MM.1S (cell line): ENCODE measurements at regions not wholly inside any gene's neighbourhood (a gene's known extent, or its start where the extent isn't known, plus 50 kb on each side); places are given as distances from the start of the nearest gene placed in this dataset.

Experiments
- DNase-seq: peaks from one replicate; pipeline ENCODE4 v3.0.0-alpha.2; 2015
- H2AFZ ChIP-seq: fragments of 300-600 bp; sonication (generic); 2 replicates; pipeline ENCODE4 v1.6.0; 2016; ENCODE audit warnings: antibody characterized with exemption, low read length
- H3F3A ChIP-seq: fragments of 300-600 bp; sonication (generic); 2 replicates; pipeline ENCODE4 v1.6.1; 2016; ENCODE audit warnings: mild to moderate bottlenecking, antibody characterized with exemption, low read length, moderate library complexity, mixed read lengths; ENCODE audit not compliant: insufficient read depth
- H3K27ac ChIP-seq: fragments of 300-600 bp; sonication (generic); 2 replicates; pipeline ENCODE4 v1.5.1; 2016; ENCODE audit warnings: mild to moderate bottlenecking, low read length
- H3K27me3 ChIP-seq: fragments of 300-600 bp; sonication (generic); replicated peaks from 2 replicates; pipeline ENCODE4 v1.6.0; 2016; ENCODE audit warnings: low read length; ENCODE audit not compliant: insufficient read depth
- H3K36me3 ChIP-seq: fragments of 300-600 bp; sonication (generic); replicated peaks from 2 replicates; pipeline ENCODE4 v1.6.1; 2016; ENCODE audit warnings: mild to moderate bottlenecking, low read length, mixed read lengths; ENCODE audit not compliant: insufficient read depth
- H3K4me1 ChIP-seq: fragments of 300-600 bp; sonication (generic); 2 replicates; pipeline ENCODE4 v1.6.1; 2016; ENCODE audit warnings: low read length, mixed read lengths
- H3K4me2 ChIP-seq: fragments of 300-600 bp; sonication (generic); 2 replicates; pipeline ENCODE4 v1.6.0; 2016; ENCODE audit warnings: low read depth, low read length
- H3K4me3 ChIP-seq: fragments of 300-600 bp; sonication (generic); 2 replicates; pipeline ENCODE4 v1.5.1; 2016; ENCODE audit warnings: low read length, mixed read lengths
- H3K79me2 ChIP-seq: fragments of 300-600 bp; sonication (generic); 2 replicates; pipeline ENCODE4 v1.6.1; 2016; ENCODE audit warnings: mixed run types, low read length, mixed read lengths
- H3K9ac ChIP-seq: fragments of 300-600 bp; sonication (generic); 2 replicates; pipeline ENCODE4 v1.6.1; 2016; ENCODE audit warnings: low read length, mixed read lengths
- H3K9me2 ChIP-seq: fragments of 300-600 bp; sonication (generic); replicated peaks from 2 replicates; pipeline ENCODE4 v1.6.1; 2016; ENCODE audit warnings: mild to moderate bottlenecking, low read length, mixed read lengths; ENCODE audit not compliant: insufficient read depth
- H3K9me3 ChIP-seq: fragments of 300-600 bp; sonication (generic); replicated peaks from 2 replicates; pipeline ENCODE4 v1.6.1; 2016; ENCODE audit warnings: mild to moderate bottlenecking, low read length, mixed read lengths; ENCODE audit not compliant: insufficient read depth
- H4K20me1 ChIP-seq: fragments of 300-600 bp; sonication (generic); 2 replicates; pipeline ENCODE4 v1.6.1; 2016; ENCODE audit warnings: mild to moderate bottlenecking, low read length, moderate library complexity, mixed read lengths; ENCODE audit not compliant: insufficient read depth
- EZH2 ChIP-seq: fragments of 300-600 bp; sonication (generic); optimal IDR thresholded peaks from 2 replicates; pipeline ENCODE3; 2017; ENCODE audit warnings: low read depth, mild to moderate bottlenecking, antibody characterized with exemption, low read length, mixed read lengths
- EZH2phosphoT487 ChIP-seq: fragments of 300-600 bp; sonication (generic); IDR thresholded peaks from 2 replicates; pipeline ENCODE4 v1.6.1; 2018; ENCODE audit warnings: antibody characterized with exemption, low read length
- TF ChIP-seq, protein P1 (sequence below): fragments of 300-600 bp; sonication (generic); IDR thresholded peaks from 2 replicates; pipeline ENCODE4 v1.5.1; 2016; ENCODE audit warnings: antibody characterized with exemption, low read length, mixed read lengths

DNA sequence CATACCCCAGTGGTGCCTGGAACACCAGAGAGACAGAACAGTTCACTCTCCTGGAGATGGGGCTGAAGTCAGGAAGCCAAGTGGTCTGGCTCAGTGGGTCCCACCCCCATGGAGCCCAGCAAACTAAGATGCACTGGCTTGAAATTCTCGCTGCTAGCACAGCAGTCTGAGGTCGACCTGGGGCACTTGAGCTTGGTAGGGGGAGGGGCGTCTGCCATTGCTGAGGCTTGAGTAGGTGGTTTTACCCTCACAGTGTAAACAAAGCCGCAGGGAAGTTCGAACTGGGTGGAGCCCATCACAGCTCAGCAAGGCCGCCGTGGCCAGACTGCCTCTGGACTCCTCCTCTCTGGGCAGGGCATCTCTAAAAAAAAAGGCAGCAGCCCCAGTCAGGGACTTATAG, 272.0 kb downstream of the KLF13 start:
- Histone ChIP-seq H3F3A (no peaks in the 10 kb centered on the region), H3K4me3 (no peak overlapping the region), H3K9me2 (no peaks in the 10 kb centered on the region), H3K9me3 (no peaks in the 10 kb centered on the region), H3K79me2 (no peaks in the 10 kb centered on the region), H3K4me2 (no peak overlapping the region), H3K9ac (no peak overlapping the region), H3K36me3 (no peaks in the 10 kb centered on the region), H3K4me1 (no peaks in the 10 kb centered on the region), H3K27me3 (no peaks in the 10 kb centered on the region), H4K20me1 (no peaks in the 10 kb centered on the region), H3K27ac (no peak overlapping the region), H2AFZ (no peak overlapping the region)
- TF ChIP-seq EZH2phosphoT487 (no peak), EZH2 (no peak)
- TF ChIP-seq, protein P1, sequence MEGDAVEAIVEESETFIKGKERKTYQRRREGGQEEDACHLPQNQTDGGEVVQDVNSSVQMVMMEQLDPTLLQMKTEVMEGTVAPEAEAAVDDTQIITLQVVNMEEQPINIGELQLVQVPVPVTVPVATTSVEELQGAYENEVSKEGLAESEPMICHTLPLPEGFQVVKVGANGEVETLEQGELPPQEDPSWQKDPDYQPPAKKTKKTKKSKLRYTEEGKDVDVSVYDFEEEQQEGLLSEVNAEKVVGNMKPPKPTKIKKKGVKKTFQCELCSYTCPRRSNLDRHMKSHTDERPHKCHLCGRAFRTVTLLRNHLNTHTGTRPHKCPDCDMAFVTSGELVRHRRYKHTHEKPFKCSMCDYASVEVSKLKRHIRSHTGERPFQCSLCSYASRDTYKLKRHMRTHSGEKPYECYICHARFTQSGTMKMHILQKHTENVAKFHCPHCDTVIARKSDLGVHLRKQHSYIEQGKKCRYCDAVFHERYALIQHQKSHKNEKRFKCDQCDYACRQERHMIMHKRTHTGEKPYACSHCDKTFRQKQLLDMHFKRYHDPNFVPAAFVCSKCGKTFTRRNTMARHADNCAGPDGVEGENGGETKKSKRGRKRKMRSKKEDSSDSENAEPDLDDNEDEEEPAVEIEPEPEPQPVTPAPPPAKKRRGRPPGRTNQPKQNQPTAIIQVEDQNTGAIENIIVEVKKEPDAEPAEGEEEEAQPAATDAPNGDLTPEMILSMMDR: no peak
- no peak for DNase-seq

DNA sequence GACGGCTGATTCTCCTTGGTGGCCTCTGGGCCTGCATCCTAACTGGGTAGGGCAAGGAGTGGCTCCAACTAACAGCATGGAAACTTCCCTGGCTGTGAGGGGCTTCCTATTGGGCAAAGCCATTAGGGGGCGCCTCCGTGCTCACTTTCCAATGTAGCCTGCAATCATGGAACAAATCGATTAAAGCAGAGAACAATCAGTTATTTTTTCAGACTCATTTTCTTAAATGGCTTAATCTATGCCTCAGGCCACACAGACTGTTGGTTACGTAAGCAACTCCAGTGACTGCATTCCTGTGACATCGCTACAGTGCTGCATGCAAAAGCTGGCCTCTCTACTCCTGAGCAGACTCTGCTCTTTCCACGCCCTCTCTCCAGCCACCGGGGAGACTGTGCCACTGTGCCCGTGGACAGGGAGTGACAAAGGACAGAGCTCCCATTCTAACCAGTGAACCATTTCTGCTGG, 278.9 kb downstream of the KLF13 start:
- H3K27ac ChIP-seq: no peak overlapping the region
- H3K4me3 ChIP-seq: no peak overlapping the region
- no peaks in the 10 kb centered on the region for H3K79me2 ChIP-seq
- H3K4me2 ChIP-seq: no peak overlapping the region
- no peaks in the 10 kb centered on the region for H3K27me3 ChIP-seq
- no peaks in the 10 kb centered on the region for H3K9me2 ChIP-seq
- no peak overlapping the region for H2AFZ ChIP-seq
- no peaks in the 10 kb centered on the region for H4K20me1 ChIP-seq
- no peaks in the 10 kb centered on the region for H3K36me3 ChIP-seq
- no peak for DNase-seq
- no peak overlapping the region for H3K9ac ChIP-seq
- H3K9me3 ChIP-seq: no peaks in the 10 kb centered on the region
- H3F3A ChIP-seq: no peaks in the 10 kb centered on the region
- no peaks in the 10 kb centered on the region for H3K4me1 ChIP-seq
- no peak for TF ChIP-seq EZH2
- TF ChIP-seq, protein P1: no peak
- no peak for TF ChIP-seq EZH2phosphoT487

DNA sequence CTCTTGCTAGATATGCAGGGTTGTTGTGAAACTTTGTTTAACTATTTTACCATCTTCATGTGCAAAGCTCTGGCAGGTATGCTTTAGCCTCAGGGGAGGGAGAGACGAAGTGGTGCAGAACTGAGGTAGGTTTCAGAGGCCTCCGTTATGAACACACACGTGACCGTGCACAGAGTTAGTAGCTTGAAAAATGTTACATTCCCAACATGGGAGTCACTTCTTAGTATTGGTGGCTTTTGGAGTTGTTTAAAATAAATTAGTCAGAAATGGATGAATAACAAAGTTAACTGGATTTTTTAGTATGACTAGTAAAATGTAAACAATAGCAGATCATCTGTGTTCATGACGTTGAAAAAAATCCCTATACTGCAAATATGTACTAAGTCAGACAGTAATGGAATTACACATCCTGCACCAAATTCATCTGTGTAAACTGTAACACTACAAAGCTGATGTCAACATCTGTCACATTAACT, 279.6 kb downstream of the KLF13 start:
- H3K36me3 ChIP-seq: no peaks in the 10 kb centered on the region
- H3F3A ChIP-seq: no peaks in the 10 kb centered on the region
- H3K4me1 ChIP-seq: no peaks in the 10 kb centered on the region
- no peak overlapping the region for H2AFZ ChIP-seq
- no peak overlapping the region for H3K4me2 ChIP-seq
- TF ChIP-seq, protein P1: no peak
- H3K27me3 ChIP-seq: no peaks in the 10 kb centered on the region
- H3K4me3 ChIP-seq: no peak overlapping the region
- H3K27ac ChIP-seq: no peak overlapping the region
- no peak for DNase-seq
- H3K9me3 ChIP-seq: no peaks in the 10 kb centered on the region
- H4K20me1 ChIP-seq: no peaks in the 10 kb centered on the region
- no peak overlapping the region for H3K9ac ChIP-seq
- no peaks in the 10 kb centered on the region for H3K79me2 ChIP-seq
- H3K9me2 ChIP-seq: no peaks in the 10 kb centered on the region
